Bronchial epithelial cell (primary cell): ENCODE measurements at regions not wholly inside any gene's neighbourhood (a gene's known extent, or its start where the extent isn't known, plus 50 kb on each side); places are given as distances from the start of the nearest gene placed in this dataset.

Experiments used
- DNase-seq: peaks from one replicate; pipeline ENCODE4 v3.0.0-alpha.2; 2010; ENCODE audit warnings: low read depth
- FAIRE-seq: peaks from 2 replicates; lab custom pipeline; 2011; peaks lifted over from hg19 to GRCh38; lab: Jason Lieb, UNC
- H3K27me3 ChIP-seq: 2 replicates; pipeline ENCODE4 v1.5.1; 2011; ENCODE audit warnings: low read length; ENCODE audit not compliant: control insufficient read depth, insufficient read depth
- H3K36me3 ChIP-seq: 2 replicates; pipeline ENCODE4 v1.5.1; 2011; ENCODE audit warnings: low read length; ENCODE audit not compliant: control insufficient read depth, insufficient read depth
- H3K4me3 ChIP-seq: 2 replicates; pipeline ENCODE4 v1.5.1; 2011; ENCODE audit warnings: mild to moderate bottlenecking, low read depth, low read length, control low read depth
- TF ChIP-seq, protein P1 (sequence below): IDR thresholded peaks from 2 replicates; pipeline ENCODE4 v1.5.1; 2011; ENCODE audit warnings: mild to moderate bottlenecking, moderate library complexity, low read length, control low read depth, inconsistent platforms; ENCODE audit not compliant: insufficient read depth, severe bottlenecking

DNA sequence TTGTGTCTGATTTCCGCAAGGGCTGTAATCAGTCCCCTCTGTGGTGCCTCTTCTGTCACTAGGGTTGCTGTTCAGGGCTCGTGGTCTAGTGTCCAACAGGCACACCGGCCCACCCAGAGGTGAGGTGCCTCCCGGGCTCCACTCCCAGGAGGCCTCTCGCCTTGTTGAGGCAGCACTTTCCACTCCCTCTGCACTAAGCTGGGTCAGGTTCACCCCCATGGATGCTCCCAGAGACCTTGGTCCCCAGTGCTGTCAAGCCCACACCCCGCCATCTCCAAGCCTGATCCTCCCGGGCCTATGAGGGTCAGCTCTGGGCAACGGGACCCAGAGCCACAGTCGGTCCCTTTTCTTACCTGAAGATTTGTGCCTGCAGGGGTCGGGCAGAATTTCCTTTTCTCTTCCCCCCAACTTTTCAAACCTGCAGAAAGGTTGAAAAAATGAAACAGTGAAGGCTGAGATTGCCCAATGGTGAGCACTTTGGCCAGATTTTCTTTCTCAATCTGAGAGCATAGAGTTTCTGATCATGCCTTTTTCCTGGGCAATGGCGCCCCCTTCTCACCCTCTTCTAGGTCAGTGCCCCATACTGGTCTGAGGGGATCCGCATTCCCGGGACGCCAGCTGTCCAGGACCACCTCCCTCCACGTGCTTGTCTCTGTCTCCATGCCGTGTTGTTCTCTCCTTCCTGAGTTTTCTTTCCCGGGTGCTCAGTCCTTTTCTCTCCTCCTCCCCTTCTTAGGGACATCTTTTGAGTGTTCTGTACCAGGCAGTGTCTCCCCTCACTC is 148.0 kb downstream of the ASB1 start:
- H3K27me3 ChIP-seq: no peaks in the 10 kb centered on the region
- no peak overlapping the region for H3K4me3 ChIP-seq
- DNase-seq (no peak), FAIRE-seq (no peak)
- TF ChIP-seq, protein P1, sequence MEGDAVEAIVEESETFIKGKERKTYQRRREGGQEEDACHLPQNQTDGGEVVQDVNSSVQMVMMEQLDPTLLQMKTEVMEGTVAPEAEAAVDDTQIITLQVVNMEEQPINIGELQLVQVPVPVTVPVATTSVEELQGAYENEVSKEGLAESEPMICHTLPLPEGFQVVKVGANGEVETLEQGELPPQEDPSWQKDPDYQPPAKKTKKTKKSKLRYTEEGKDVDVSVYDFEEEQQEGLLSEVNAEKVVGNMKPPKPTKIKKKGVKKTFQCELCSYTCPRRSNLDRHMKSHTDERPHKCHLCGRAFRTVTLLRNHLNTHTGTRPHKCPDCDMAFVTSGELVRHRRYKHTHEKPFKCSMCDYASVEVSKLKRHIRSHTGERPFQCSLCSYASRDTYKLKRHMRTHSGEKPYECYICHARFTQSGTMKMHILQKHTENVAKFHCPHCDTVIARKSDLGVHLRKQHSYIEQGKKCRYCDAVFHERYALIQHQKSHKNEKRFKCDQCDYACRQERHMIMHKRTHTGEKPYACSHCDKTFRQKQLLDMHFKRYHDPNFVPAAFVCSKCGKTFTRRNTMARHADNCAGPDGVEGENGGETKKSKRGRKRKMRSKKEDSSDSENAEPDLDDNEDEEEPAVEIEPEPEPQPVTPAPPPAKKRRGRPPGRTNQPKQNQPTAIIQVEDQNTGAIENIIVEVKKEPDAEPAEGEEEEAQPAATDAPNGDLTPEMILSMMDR: no peak
- H3K36me3 ChIP-seq: no peaks in the 10 kb centered on the region

DNA sequence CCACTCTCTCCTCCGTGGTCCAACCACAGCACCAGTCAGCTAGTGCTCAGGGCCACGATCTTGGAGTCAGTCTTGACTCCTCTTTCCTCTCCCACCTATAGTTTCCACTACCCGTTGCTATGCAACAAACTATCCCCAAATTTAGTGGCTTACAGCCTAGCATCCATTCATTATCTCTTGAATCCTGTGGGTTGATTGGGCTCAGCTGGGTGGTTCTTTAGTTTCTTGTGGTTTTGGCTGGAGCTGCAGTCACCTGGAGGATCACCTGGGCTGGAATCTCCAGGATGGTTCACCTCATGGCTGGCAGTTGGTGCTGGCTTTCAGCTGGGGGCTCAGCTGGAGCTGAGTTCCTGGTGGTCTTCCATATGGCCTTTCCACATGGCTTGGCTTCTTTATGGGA is 149.9 kb downstream of the ASB1 start:
- Histone ChIP-seq H3K4me3 (no peak overlapping the region), H3K27me3 (no peaks in the 10 kb centered on the region), H3K36me3 (no peaks in the 10 kb centered on the region)
- TF ChIP-seq, protein P1: no peak
- FAIRE-seq (peak; percentile 62), DNase-seq (no peak)

DNA sequence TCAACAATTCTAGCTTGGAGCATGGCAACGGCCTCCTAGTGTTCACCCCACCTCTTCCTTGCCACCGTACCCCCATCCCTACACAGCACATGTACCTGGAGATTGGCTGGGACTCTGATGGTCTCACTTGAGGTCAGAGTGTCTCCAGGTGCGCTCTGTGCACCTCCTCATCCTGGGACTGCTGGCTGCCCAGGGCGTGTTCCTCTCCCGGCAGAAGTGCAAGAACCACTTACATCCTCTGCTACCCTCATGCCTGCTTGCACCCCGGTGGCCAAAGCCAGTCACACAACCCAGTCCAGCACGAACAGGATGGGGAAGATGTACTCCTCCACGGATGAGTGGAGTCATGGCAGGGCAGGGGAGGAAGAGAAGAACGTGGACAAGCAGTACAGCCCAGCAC is 151.5 kb downstream of the ASB1 start:
- TF ChIP-seq, protein P1: no peak
- FAIRE-seq (no peak), DNase-seq (no peak)
- Histone ChIP-seq H3K27me3 (no peaks in the 10 kb centered on the region), H3K36me3 (no peaks in the 10 kb centered on the region), H3K4me3 (no peak overlapping the region)

DNA sequence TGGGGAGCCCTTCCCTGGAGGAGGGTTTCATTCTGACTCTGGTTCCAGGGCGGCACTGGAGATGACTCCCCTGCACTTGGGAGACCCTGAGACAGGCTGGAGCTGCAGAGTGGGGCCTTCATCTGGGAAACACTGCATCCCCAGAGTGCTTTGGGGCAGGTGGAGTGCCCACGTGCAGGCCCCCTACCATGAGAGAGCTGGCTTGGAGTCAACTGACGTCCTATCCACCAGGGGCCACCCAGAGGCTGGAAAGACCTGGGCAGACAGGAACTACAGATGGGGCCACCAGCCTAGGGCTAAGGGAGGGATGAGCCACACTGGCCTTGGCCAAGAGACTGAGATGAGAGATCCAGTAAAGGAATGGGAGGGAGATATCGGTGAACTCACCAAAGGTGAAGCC is 153.8 kb downstream of the ASB1 start:
- DNase-seq: no peak
- TF ChIP-seq, protein P1: no peak
- Histone ChIP-seq H3K36me3 (no peaks in the 10 kb centered on the region), H3K27me3 (no peaks in the 10 kb centered on the region), H3K4me3 (no peak overlapping the region)
- FAIRE-seq: no peak

- H3K27me3 ChIP-seq: no peaks in the 10 kb centered on the region
- H3K4me3 ChIP-seq: no peak overlapping the region
- TF ChIP-seq, protein P1: no peak
- DNase-seq: no peak
- H3K36me3 ChIP-seq: no peaks in the 10 kb centered on the region
- FAIRE-seq: no peak
Observed at GRCh38 chr2:238581126-238581525, 154.4 kb downstream of the ASB1 start.

DNA sequence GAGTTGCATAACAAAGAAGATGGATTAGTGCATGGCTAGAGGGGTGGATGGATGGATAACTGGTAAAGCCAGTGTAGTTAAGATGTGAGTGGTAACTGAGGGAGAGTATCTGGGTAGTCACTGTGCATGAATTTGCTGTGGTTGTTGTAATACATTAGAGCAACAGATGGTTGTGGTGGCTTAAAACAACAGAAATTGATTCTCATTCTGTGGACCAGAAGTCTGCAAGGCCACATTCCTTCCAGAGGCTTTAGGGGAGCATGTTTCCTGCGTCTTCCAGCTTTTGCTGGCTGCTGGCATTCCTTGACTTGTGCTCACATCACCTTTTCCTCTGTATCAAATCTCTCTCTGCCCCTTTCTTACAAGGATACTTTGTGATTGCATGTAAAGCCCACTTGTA is 155.4 kb downstream of the ASB1 start:
- Histone ChIP-seq H3K27me3 (no peaks in the 10 kb centered on the region), H3K4me3 (no peak overlapping the region), H3K36me3 (no peaks in the 10 kb centered on the region)
- TF ChIP-seq, protein P1: no peak
- FAIRE-seq: no peak
- no peak for DNase-seq
